HEK293T (cell line): ENCODE measurements at regions not wholly inside any gene's neighbourhood (a gene's known extent, or its start where the extent isn't known, plus 50 kb on each side); places are given as distances from the start of the nearest gene placed in this dataset.

Source experiments
- BHLHE40 ChIP-seq: fragments of 450-650 bp; IDR thresholded peaks from 2 replicates; pipeline ENCODE4 v1.6.1; 2016; ENCODE audit warnings: mild to moderate bottlenecking, moderate library complexity, borderline replicate concordance
- FOXM1 ChIP-seq: fragments of 450-650 bp; IDR thresholded peaks from 2 replicates; pipeline ENCODE4 v1.6.1; 2017; ENCODE audit warnings: mild to moderate bottlenecking, borderline replicate concordance
- HDGF ChIP-seq: fragments of 450-650 bp; IDR thresholded peaks from 2 replicates; pipeline ENCODE4 v1.6.1; 2017; ENCODE audit warnings: antibody characterized with exemption, borderline replicate concordance
- L3MBTL2 ChIP-seq: fragments of 450-650 bp; conservative IDR thresholded peaks from 2 replicates; pipeline ENCODE4 v1.6.1; 2016; ENCODE audit warnings: mild to moderate bottlenecking
- PKNOX1 ChIP-seq: fragments of 450-650 bp; IDR thresholded peaks from 2 replicates; pipeline ENCODE4 v1.6.1; 2016
- SP1 ChIP-seq: fragments of 450-650 bp; IDR thresholded peaks from 2 replicates; pipeline ENCODE4 v1.6.1; 2017
- SUZ12 ChIP-seq: fragments of 450-650 bp; IDR thresholded peaks from 2 replicates; pipeline ENCODE4 v1.6.1; 2016; ENCODE audit warnings: mild to moderate bottlenecking
- TARDBP ChIP-seq: fragments of 450-650 bp; IDR thresholded peaks from 2 replicates; pipeline ENCODE4 v1.6.1; 2016

- TF ChIP-seq SP1 (no peak), L3MBTL2 (no peak), FOXM1 (no peak), SUZ12 (no peak), BHLHE40 (no peak), TARDBP (no peak), HDGF (no peak), PKNOX1 (no peak)
Measured at GRCh38 chr5:54700986-54701578, 183.5 kb downstream of the SNX18 start.
